Non-pigmented ciliary epithelial cell (primary cell): ENCODE measurements at regions not wholly inside any gene's neighbourhood (a gene's known extent, or its start where the extent isn't known, plus 50 kb on each side); places are given as distances from the start of the nearest gene placed in this dataset.
"Not testable (repeated sequence)": the region's sequence is repeated elsewhere in the genome, so short reads cannot be mapped to it uniquely, and the experiment has no call there.

Source experiments
- DNase-seq: peaks from one replicate; pipeline ENCODE4 v3.0.0-alpha.2; 2010; ENCODE audit warnings: low read depth

GRCh38 chr13:23947893-23948292, 50.6 kb upstream of the C1QTNF9B start:
- DNase-seq = no peak

GRCh38 chr13:23949200-23949599, 51.9 kb upstream of the C1QTNF9B start:
- no peak for DNase-seq

GRCh38 chr13:23949736-23950135, 52.4 kb upstream of the C1QTNF9B start:
- DNase-seq = no peak

GRCh38 chr13:23950736-23951510, 53.6 kb upstream of the C1QTNF9B start:
- DNase-seq = no peak

GRCh38 chr13:23952796-23953195, 55.5 kb upstream of the C1QTNF9B start:
- DNase-seq = no peak

- no peak for DNase-seq
Measured at GRCh38 chr13:23953860-23954512, 56.7 kb upstream of the C1QTNF9B start.

- no peak for DNase-seq
Measured at GRCh38 chr13:23955064-23955463, 57.8 kb upstream of the C1QTNF9B start.

- no peak for DNase-seq
Measured at GRCh38 chr13:23956106-23956505, 58.8 kb upstream of the C1QTNF9B start.

GRCh38 chr13:23957981-23958380, 60.7 kb upstream of the C1QTNF9B start:
- no peak for DNase-seq

- DNase-seq = no peak
Measured at GRCh38 chr13:23959231-23959862, 62.0 kb upstream of the C1QTNF9B start.

GRCh38 chr13:23960566-23961156, 63.4 kb upstream of the C1QTNF9B start:
- DNase-seq = no peak

- DNase-seq = no peak
Measured at GRCh38 chr13:23963184-23963931, 66.1 kb upstream of the C1QTNF9B start.

- no peak for DNase-seq
Measured at GRCh38 chr13:23963947-23964346, 66.6 kb upstream of the C1QTNF9B start.

GRCh38 chr13:23965346-23965745, 68.0 kb upstream of the C1QTNF9B start:
- no peak for DNase-seq

- no peak for DNase-seq
Measured at GRCh38 chr13:23966221-23966690, 69.0 kb upstream of the C1QTNF9B start.

GRCh38 chr13:23966691-23967615, 69.7 kb upstream of the C1QTNF9B start:
- no peak for DNase-seq

GRCh38 chr13:23967792-23968191, 70.5 kb upstream of the C1QTNF9B start:
- DNase-seq = not testable (repeated sequence)

GRCh38 chr13:23969647-23970046, 72.3 kb upstream of the C1QTNF9B start:
- DNase-seq = no peak

GRCh38 chr13:23979361-23980159, 82.3 kb upstream of the C1QTNF9B start:
- no peak for DNase-seq

GRCh38 chr13:23980160-23980551, 82.9 kb upstream of the C1QTNF9B start:
- DNase-seq = no peak
